H1 (cell line): ENCODE measurements at regions not wholly inside any gene's neighbourhood (a gene's known extent, or its start where the extent isn't known, plus 50 kb on each side); places are given as distances from the start of the nearest gene placed in this dataset.

Experiments
- CTCF ChIA-PET: fragments of 300-600 bp; sonication (Branson Sonifier 250); formaldehyde crosslinking; loops from one replicate; lab custom pipeline; 2021; ENCODE audit not compliant: partially characterized antibody; lab: Charles Lee
- POLR2A ChIA-PET: fragments of 300-600 bp; sonication (Branson Sonifier 250); formaldehyde crosslinking; loops from one replicate; lab custom pipeline; 2021; ENCODE audit warnings: inconsistent platforms; ENCODE audit not compliant: partially characterized antibody; lab: Charles Lee
- DNase-seq, 2 experiments: peaks; one replicate each; pipeline versions ENCODE4 v3.0.0 to v3.0.0-alpha.2; 2010 to 2022; ENCODE audit warnings: low spot score in 2 of 2, low read depth in 1 of 2, mixed read lengths in 1 of 2
- FAIRE-seq: peaks from 2 replicates; lab custom pipeline; 2011; peaks lifted over from hg19 to GRCh38; lab: Jason Lieb, UNC
- H2AFZ ChIP-seq: 2 replicates; pipeline ENCODE4 v1.8.1; 2012; ENCODE audit warnings: low read length, inconsistent platforms
- H2AK5ac ChIP-seq: 2 replicates; pipeline ENCODE4 v1.6.1; 2013; ENCODE audit warnings: low read depth, low read length
- H2BK120ac ChIP-seq: replicated peaks from 2 replicates; pipeline ENCODE3; 2013; ENCODE audit warnings: low read depth, low read length, inconsistent platforms
- H2BK12ac ChIP-seq: 2 replicates; pipeline ENCODE4 v1.6.1; 2013; ENCODE audit warnings: low read depth, low read length
- H2BK15ac ChIP-seq: 2 replicates; pipeline ENCODE4 v1.6.1; 2013; ENCODE audit warnings: low read length
- H2BK20ac ChIP-seq: 2 replicates; pipeline ENCODE4 v1.6.1; 2013; ENCODE audit warnings: low read length
- H2BK5ac ChIP-seq: 2 replicates; pipeline ENCODE4 v1.6.1; 2013; ENCODE audit warnings: low read depth, low read length
- H3K14ac ChIP-seq: 2 replicates; pipeline ENCODE4 v1.6.1; 2013; ENCODE audit warnings: inconsistent platforms; ENCODE audit not compliant: insufficient read length
- H3K18ac ChIP-seq: 2 replicates; pipeline ENCODE4 v1.6.1; 2013; ENCODE audit warnings: low read length; ENCODE audit errors: extremely low read depth
- H3K23ac ChIP-seq: 2 replicates; pipeline ENCODE4 v1.6.1; 2013; ENCODE audit warnings: inconsistent platforms; ENCODE audit not compliant: insufficient read length
- H3K23me2 ChIP-seq: 2 replicates; pipeline ENCODE4 v1.6.1; 2013; ENCODE audit warnings: low read depth, low read length
- H3K27ac ChIP-seq: 2 replicates; pipeline ENCODE4 v1.6.1; 2011; ENCODE audit warnings: low read depth, low read length, inconsistent platforms
- H3K27me3 ChIP-seq, 4 experiments: replicated peaks in 1 of 4; 1 replicate in 1 of 4; 2 replicates in 3 of 4; pipeline versions ENCODE4 v1.6.1 to v1.8.1; 2011 to 2013; ENCODE audit warnings: low read length in 3 of 4, mild to moderate bottlenecking in 3 of 4, inconsistent platforms in 2 of 4, mixed read lengths in 2 of 4, moderate library complexity in 1 of 4; ENCODE audit not compliant: control insufficient read depth in 3 of 4, insufficient read depth in 3 of 4; ENCODE audit errors: extremely low read depth in 1 of 4
- H3K36me3 ChIP-seq, 4 experiments: 2 replicates each; pipeline versions ENCODE4 v1.6.1 to v1.8.1; 2011 to 2013; ENCODE audit warnings: mild to moderate bottlenecking in 4 of 4, low read length in 3 of 4, moderate library complexity in 2 of 4, control low read depth in 1 of 4, inconsistent platforms in 1 of 4; ENCODE audit not compliant: insufficient read depth in 4 of 4, control insufficient read depth in 2 of 4
- H3K4ac ChIP-seq: replicated peaks from 2 replicates; pipeline ENCODE3; 2013; ENCODE audit warnings: low read length, low read depth, mixed read lengths, inconsistent platforms; ENCODE audit not compliant: insufficient read length
- H3K4me1 ChIP-seq, 4 experiments: replicated peaks in 1 of 4; 1 replicate in 1 of 4; 2 replicates in 3 of 4; pipeline versions ENCODE4 v1.6.1 to v1.8.1; 2011 to 2013; ENCODE audit warnings: low read length in 3 of 4, inconsistent platforms in 2 of 4, mixed read lengths in 1 of 4; ENCODE audit not compliant: insufficient read depth in 4 of 4, control insufficient read depth in 3 of 4
- H3K4me2 ChIP-seq, 2 experiments: 2 replicates each; pipeline versions ENCODE4 v1.6.1 to v1.8.1; 2011 to 2013; ENCODE audit warnings: low read depth in 2 of 2, low read length in 2 of 2, control low read depth in 1 of 2, inconsistent platforms in 1 of 2, mild to moderate bottlenecking in 1 of 2; ENCODE audit not compliant: insufficient read depth in 1 of 2
- H3K4me3 ChIP-seq, 4 experiments: fragments of 200-600, 300-600 bp in 1 of 4; sonication (generic), shearing (Covaris generic), sonication (Bioruptor Twin) in 1 of 4; 2 replicates each; pipeline versions ENCODE4 v1.5.1 to v1.8.1; 2011 to 2016; ENCODE audit warnings: low read length in 4 of 4, low read depth in 3 of 4, control low read depth in 2 of 4, inconsistent platforms in 2 of 4, mild to moderate bottlenecking in 2 of 4, mixed read lengths in 1 of 4, moderate library complexity in 1 of 4; ENCODE audit not compliant: insufficient read depth in 2 of 4; ENCODE audit errors: extremely low read depth in 1 of 4
- H3K56ac ChIP-seq: replicated peaks from 2 replicates; pipeline ENCODE3; 2013; ENCODE audit warnings: low read depth, mild to moderate bottlenecking, mixed read lengths, low read length, inconsistent platforms; ENCODE audit not compliant: insufficient read length
- H3K79me1 ChIP-seq: 2 replicates; pipeline ENCODE4 v1.6.1; 2013; ENCODE audit warnings: low read depth, low read length, control low read depth
- H3K79me2 ChIP-seq, 2 experiments: 2 replicates each; pipeline versions ENCODE4 v1.6.1 to v1.8.1; 2012 to 2013; ENCODE audit warnings: low read length in 2 of 2, mild to moderate bottlenecking in 2 of 2, inconsistent platforms in 1 of 2; ENCODE audit not compliant: insufficient read depth in 2 of 2, control insufficient read depth in 1 of 2
- H3K9ac ChIP-seq, 4 experiments: replicated peaks in 1 of 4; 1 replicate in 1 of 4; 2 replicates in 3 of 4; pipeline versions ENCODE4 v1.6.1 to v1.8.1; 2011 to 2013; ENCODE audit warnings: low read depth in 3 of 4, low read length in 3 of 4, control low read depth in 2 of 4, mild to moderate bottlenecking in 2 of 4, moderate library complexity in 2 of 4, inconsistent platforms in 1 of 4; ENCODE audit errors: extremely low read depth in 1 of 4
- H3K9me3 ChIP-seq, 2 experiments: 2 replicates each; pipeline versions ENCODE4 v1.6.1 to v1.8.1; 2012 to 2013; ENCODE audit warnings: mild to moderate bottlenecking in 2 of 2, moderate library complexity in 2 of 2, control low read depth in 1 of 2, inconsistent platforms in 1 of 2, low read depth in 1 of 2, low read length in 1 of 2, mixed read lengths in 1 of 2; ENCODE audit not compliant: insufficient read depth in 2 of 2
- H4K20me1 ChIP-seq, 2 experiments: replicated peaks in 1 of 2; 2 replicates each; pipeline versions ENCODE3 to v1.8.1; 2011 to 2013; ENCODE audit warnings: inconsistent platforms in 2 of 2, low read length in 2 of 2, mild to moderate bottlenecking in 1 of 2; ENCODE audit not compliant: insufficient read depth in 2 of 2, control insufficient read depth in 1 of 2
- H4K5ac ChIP-seq: 2 replicates; pipeline ENCODE4 v1.6.1; 2013; ENCODE audit warnings: low read length, low read depth, mixed read lengths, inconsistent platforms; ENCODE audit not compliant: insufficient read length
- H4K8ac ChIP-seq: 2 replicates; pipeline ENCODE4 v1.8.0; 2013; ENCODE audit warnings: mild to moderate bottlenecking, moderate library complexity, low read length, inconsistent platforms; ENCODE audit not compliant: insufficient read depth; ENCODE audit errors: extremely low read depth
- H4K91ac ChIP-seq: replicated peaks from 2 replicates; pipeline ENCODE3; 2013; ENCODE audit warnings: low read length, mixed read lengths, inconsistent platforms; ENCODE audit not compliant: insufficient read length
- CHD2 ChIP-seq: IDR thresholded peaks from 2 replicates; pipeline ENCODE4 v1.6.1; 2012; ENCODE audit warnings: low read length, improper control_type of control experiment
- EP300 ChIP-seq, 2 experiments: IDR thresholded peaks; 1 replicate in 1 of 2; 2 replicates in 1 of 2; pipeline ENCODE4 v1.6.1; 2011 to 2012; ENCODE audit warnings: low read depth in 2 of 2, low read length in 2 of 2, mild to moderate bottlenecking in 2 of 2, borderline replicate concordance in 1 of 2, inconsistent platforms in 1 of 2, moderate library complexity in 1 of 2
- HDAC6 ChIP-seq: IDR thresholded peaks from one replicate; pipeline ENCODE4 v1.7.1; 2012; ENCODE audit warnings: low read depth, mild to moderate bottlenecking, inconsistent platforms, low read length, moderate library complexity
- MAX ChIP-seq: IDR thresholded peaks from 2 replicates; pipeline ENCODE4 v1.6.1; 2012; ENCODE audit warnings: inconsistent platforms
- PHF8 ChIP-seq: fragments of 200-600 bp; sonication (generic); conservative IDR thresholded peaks from 2 replicates; pipeline ENCODE4 v1.7.1; 2012; ENCODE audit warnings: low read depth, mild to moderate bottlenecking, inconsistent platforms, low read length, moderate library complexity
- POLR2AphosphoS5 ChIP-seq: IDR thresholded peaks from 2 replicates; pipeline ENCODE4 v1.6.1; 2011; ENCODE audit warnings: low read depth, low read length
- RXRA ChIP-seq: IDR thresholded peaks from 2 replicates; pipeline ENCODE4 v1.6.1; 2011; ENCODE audit warnings: low read depth, mild to moderate bottlenecking, low read length, moderate library complexity; ENCODE audit not compliant: insufficient read depth
- ZNF274 ChIP-seq: IDR thresholded peaks from 2 replicates; pipeline ENCODE4 v1.7.0; 2012; ENCODE audit warnings: low read length, borderline replicate concordance; ENCODE audit errors: extremely low read depth
- WGBS, 2 experiments: shearing (Covaris generic) in 1 of 2; methylation state at CpG; one replicate each; pipeline versions ENCODE4 v1.1.6 to v1.1.7; 2013 to 2015; ENCODE audit warnings: low lambda C conversion rate in 2 of 2, mixed read lengths in 2 of 2, inconsistent platforms in 1 of 2, low coverage in 1 of 2, missing lambda C conversion rate in 1 of 2; ENCODE audit not compliant: insufficient replicate concordance in 2 of 2, insufficient coverage in 1 of 2, insufficient read length in 1 of 2; ENCODE audit errors: extremely low coverage in 1 of 2, missing lambda C conversion rate in 1 of 2; 5-methylcytosine and 5-hydroxymethylcytosine counted together

GRCh38 chr2:30393510-30393909 lies 53.5 kb upstream of the LCLAT1 start:
- no peak overlapping the region for H3K4me3 ChIP-seq
- CTCF ChIA-PET, result interaction anchor here (1.4 to 1.7 kb wide), 3 partner anchors 32 to 318 kb away, joined by 4 read pairs; no protein-coding TSS in a partner anchor
- H3K9ac ChIP-seq, result no peak overlapping the region
- H2BK15ac ChIP-seq, result no peak overlapping the region
- H4K8ac ChIP-seq, result no peak overlapping the region
- H3K14ac ChIP-seq, result no peak overlapping the region
- H2AFZ ChIP-seq, result no peak overlapping the region
- no peaks in the 10 kb centered on the region for H3K36me3 ChIP-seq
- H2BK5ac ChIP-seq, result no peak overlapping the region
- H3K27me3 ChIP-seq, result no peaks in the 10 kb centered on the region
- no peak overlapping the region for H3K56ac ChIP-seq
- no peaks in the 10 kb centered on the region for H3K79me1 ChIP-seq
- POLR2A ChIA-PET, result no interaction called here
- H3K23me2 ChIP-seq, result no peaks in the 10 kb centered on the region
- no peak overlapping the region for H4K91ac ChIP-seq
- H3K9me3 ChIP-seq, result no peaks in the 10 kb centered on the region
- no peak overlapping the region for H3K23ac ChIP-seq
- WGBS, 2 experiments, result 80% methylated on average over 1 of the region's 1 CpG; no CpG with 5 or more reads in 1 of the 2 experiments
- H3K4me2 ChIP-seq, result no peak overlapping the region
- H4K20me1 ChIP-seq, result no peaks in the 10 kb centered on the region
- no peak overlapping the region for H2BK12ac ChIP-seq
- no peaks in the 10 kb centered on the region for H3K4me1 ChIP-seq
- H3K79me2 ChIP-seq, result no peaks in the 10 kb centered on the region
- H3K4ac ChIP-seq, result no peak overlapping the region
- FAIRE-seq (no peak), DNase-seq (no peak)
- no peak overlapping the region for H3K18ac ChIP-seq
- no peak overlapping the region for H4K5ac ChIP-seq
- no peak overlapping the region for H3K27ac ChIP-seq
- no peak overlapping the region for H2BK20ac ChIP-seq
- no peak overlapping the region for H2BK120ac ChIP-seq
- H2AK5ac ChIP-seq, result no peak overlapping the region
- no peak for TF ChIP-seq POLR2AphosphoS5
- TF ChIP-seq EP300 (IDR thresholded peaks at IDR 0.05; ENCODE audit: borderline replicate concordance in 1 of 2, low read depth in 2 of 2, low read length in 2 of 2), result no peak
- no peak for TF ChIP-seq RXRA
- TF ChIP-seq PHF8, result no peak
- no peak for TF ChIP-seq ZNF274
- no peak for TF ChIP-seq MAX
- TF ChIP-seq HDAC6, result no peak
- no peak for TF ChIP-seq CHD2
